Stimulated activated CD4-positive, alpha-beta T cell treated with anti-CD3 and anti-CD28 coated beads, Interleukin-4, amount 100 ng/mL, for 24 hours (primary cell): ENCODE measurements at regions not wholly inside any gene's neighbourhood (a gene's known extent, or its start where the extent isn't known, plus 50 kb on each side); places are given as distances from the start of the nearest gene placed in this dataset.
"Not testable (repeated sequence)": the region's sequence is repeated elsewhere in the genome, so short reads cannot be mapped to it uniquely, and the experiment has no call there.

Source experiments
- DNase-seq: peaks from one replicate; pipeline ENCODE4 v3.0.0-alpha.2; 2020

DNA sequence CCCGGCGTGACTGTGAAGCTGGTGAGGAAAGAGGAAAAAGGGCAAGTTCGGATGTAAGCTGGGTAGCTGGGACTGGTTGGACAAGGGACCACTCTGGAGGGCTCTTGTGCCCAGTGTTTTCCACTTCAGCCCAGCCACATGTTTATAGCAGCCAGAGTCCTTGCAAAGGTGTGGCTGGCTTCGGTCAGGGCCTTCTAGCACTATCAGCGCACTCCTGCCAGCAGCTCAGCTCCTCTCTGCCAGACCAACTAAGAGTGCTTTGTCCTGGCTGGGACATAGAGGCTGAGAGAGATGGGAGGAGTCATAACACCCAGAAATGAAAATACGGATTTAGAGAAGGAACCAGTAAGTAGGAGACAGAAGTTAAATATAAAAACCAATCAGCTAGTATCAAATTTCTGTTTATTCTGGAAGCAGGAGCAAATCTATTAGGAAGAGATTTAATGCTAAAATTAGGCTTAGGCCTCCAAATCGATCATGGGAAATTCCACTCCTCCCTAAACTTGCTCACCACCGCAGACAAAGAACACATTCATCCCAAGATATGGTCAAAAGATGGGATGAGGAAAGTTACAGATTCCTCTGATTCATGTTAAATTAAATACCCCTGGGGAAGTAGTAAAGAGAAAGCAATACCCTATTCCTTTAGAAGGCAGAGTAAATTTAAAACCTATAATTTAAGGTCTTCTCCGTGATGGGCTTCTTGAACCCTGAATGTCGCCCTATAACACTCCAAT, 135.0 kb downstream of the RALA start:
- no peak for DNase-seq

GRCh38 chr7:39761449-39761848, 138.1 kb downstream of the RALA start:
- no peak for DNase-seq

DNA sequence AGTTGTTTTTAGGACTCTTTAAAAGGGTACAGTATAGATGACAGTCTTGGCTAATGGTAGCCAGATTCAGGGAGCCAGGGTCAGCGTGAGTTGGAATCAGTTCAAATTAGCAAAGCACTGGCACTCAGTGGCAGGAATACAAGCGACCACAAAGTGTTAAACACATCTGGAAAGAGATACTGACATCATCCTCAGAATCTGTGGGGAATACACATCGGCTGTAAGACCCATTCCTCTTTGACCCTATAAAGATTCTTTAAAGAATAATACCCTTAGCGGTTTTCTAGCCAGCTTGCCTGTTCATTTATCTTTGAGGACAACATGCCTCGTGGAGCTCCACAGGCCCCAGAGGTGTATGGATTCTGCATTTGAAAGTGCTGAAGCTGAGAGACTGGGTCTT, 139.1 kb downstream of the RALA start:
- not testable (repeated sequence) for DNase-seq

- DNase-seq, result not testable (repeated sequence)
These were observed 139.5 kb downstream of the RALA start for GRCh38 chr7:39762881-39763280.

DNA sequence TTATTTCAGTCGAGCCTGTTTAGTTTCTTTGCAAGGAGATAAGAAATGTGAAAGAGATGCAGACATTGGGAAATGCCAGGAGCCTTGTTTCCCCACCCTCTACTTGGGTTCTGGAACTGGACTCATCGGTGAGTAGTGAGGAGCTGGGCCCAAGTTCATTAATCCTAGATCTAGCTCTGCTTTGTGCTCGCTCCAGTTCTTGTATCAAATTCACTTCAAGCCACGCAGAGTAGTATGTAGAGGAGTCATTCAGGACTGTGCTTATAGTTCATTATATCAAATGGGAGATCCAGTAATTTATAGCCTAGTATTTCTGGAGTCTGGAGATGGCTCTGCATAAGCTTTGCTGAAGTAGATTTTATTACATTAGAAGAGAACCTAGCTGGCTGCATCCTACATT, 142.5 kb downstream of the RALA start:
- not testable (repeated sequence) for DNase-seq

GRCh38 chr7:39768439-39768838, 145.1 kb downstream of the RALA start:
- not testable (repeated sequence) for DNase-seq

DNA sequence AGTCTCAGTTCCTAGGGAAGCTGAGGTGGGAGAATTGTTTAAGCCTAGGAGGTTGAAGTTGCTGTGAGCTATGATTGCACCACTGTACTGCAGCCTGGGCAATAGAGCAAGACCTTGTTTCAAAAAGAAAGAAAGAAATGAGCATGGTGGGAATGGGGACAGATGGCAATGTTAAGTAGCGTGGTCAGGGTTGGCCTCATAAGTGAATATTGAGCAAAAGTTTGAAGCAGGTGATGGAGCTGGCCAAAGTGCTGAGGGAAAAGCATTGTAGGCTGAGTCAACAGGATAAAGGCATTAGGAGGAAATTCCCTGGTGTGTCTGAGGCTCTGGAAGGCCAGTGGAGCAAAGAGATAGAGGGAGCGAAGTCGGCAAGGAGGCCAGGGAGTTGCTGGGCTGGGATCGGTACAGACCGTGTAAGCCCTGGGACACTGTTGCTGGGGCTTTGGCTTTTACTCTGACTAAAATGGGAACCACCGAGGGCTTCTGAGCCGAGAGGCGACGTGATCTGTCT, 151.0 kb downstream of the RALA start:
- DNase-seq, result not testable (repeated sequence)

- not testable (repeated sequence) for DNase-seq
These were observed 158.2 kb downstream of the RALA start for GRCh38 chr7:39781557-39781956.

- DNase-seq, result not testable (repeated sequence)
These were observed 163.1 kb downstream of the RALA start for GRCh38 chr7:39786440-39786839.

DNA sequence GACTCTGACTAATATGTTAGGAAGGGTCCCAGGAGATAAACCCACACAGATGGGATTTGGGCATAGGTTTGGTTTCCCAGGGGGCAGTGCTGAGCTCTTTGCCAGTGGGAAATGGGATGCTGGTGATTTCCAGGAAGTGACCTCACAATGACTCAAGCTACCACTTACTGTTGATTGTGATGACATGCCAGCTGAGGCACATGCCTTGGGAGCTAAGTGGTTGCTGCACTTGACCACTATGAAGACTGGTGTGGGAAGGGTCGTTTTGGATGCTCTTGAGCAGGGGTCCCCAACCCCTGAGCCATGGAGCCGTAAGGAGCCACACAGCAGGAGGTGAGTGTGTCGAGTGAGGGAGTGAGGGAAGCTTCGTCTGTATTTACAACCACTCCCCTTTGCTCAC, 159.0 kb upstream of the CDK13 start:
- DNase-seq, result not testable (repeated sequence)

DNA sequence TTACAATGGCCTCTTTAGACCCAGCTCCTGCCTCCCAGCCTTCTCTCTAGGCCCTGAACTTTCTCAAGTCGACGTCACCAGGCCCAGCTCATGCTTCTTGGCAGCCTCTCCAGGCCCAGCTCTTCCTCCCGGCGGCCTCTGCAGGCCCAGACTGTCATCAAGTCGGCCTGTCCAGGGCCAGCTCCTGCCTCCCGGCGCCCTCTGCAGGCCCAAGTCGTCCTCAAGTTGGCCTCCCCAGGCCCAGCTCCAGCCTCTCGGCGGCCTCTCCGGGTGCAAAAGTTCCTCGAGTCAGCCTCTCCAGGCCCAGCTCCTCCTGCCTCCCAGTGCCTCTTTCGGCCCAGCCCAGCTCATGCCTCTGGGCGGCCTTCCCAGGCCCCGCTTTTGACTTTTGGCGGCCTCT, 158.1 kb upstream of the CDK13 start:
- not testable (repeated sequence) for DNase-seq

DNA sequence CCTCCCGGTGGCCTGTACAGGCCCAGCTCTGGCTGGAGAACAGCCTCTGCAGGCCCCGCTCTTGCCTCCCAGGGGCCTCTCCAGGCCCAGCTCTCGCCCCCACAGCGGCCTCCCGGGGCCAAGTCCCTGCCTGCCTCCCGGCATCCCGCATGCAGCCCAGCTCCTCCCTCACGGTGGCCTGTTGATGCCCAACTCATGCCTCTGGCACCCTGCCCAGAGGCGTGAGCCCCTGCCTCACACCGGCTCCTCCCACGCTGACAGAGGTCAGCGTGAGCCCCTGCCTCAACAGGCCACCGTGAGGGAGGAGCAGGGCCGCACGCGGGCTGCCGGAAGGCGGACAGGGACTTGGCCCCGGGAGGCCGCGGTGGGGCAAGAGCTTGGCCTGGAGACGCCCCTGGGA, 157.0 kb upstream of the CDK13 start:
- not testable (repeated sequence) for DNase-seq

- not testable (repeated sequence) for DNase-seq
These were observed 156.2 kb upstream of the CDK13 start for GRCh38 chr7:39793851-39794250.

- not testable (repeated sequence) for DNase-seq
These were observed 153.1 kb upstream of the CDK13 start for GRCh38 chr7:39796947-39797346.

DNA sequence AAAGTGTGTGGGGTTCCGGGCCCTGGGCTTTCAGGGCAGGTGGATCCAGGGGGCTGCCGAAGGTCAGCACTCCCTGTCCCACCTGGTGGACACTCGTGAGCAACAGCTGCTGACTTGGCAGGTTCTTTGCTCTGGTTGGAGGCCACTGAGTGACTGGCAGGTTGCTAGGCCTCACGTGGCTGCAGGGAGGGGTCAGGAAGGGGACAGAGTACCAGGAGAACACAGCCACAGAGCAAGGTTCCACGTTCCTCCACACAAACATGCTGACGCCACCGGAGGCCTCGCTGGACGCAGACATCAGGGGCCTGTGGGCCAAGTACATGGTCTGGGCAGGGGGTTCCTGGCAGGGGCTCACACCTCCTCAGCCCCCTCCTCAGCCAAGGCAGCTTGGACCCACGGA, 152.0 kb upstream of the CDK13 start:
- DNase-seq, result not testable (repeated sequence)

- no peak for DNase-seq
These were observed 141.1 kb upstream of the CDK13 start for GRCh38 chr7:39808796-39809481.

GRCh38 chr7:39810204-39810642, 139.8 kb upstream of the CDK13 start:
- no peak for DNase-seq

- no peak for DNase-seq
These were observed 139.3 kb upstream of the CDK13 start for GRCh38 chr7:39810710-39811109.

GRCh38 chr7:39811161-39811614, 138.9 kb upstream of the CDK13 start:
- DNase-seq, result no peak

DNA sequence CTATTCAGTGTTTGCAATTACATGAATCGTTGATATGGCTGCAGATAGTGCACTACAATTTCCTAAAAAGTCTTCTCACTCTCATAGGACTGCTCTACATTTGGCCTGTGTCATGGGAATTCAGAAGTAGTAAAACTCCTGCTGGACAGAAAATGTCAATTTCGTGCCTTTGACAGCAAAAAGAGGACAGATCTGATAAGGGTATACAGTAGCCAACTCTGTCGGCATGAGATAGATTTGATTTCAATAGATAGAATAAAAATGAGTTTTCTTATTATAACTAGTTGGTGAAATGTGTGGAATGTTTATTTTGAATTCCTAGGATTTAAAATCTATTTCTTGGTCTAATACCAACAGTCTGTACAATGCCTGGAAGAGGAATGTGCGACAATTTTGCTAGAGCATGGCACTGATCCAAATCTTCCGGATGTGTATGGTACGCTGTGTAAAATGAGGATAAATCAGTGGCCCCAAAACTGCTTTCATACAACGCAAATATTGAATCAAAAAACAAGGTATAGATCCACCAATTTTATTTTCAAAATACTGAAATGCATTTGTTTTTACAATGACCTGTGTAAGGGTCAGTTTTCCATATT, 133.5 kb upstream of the CDK13 start:
- DNase-seq, result no peak

GRCh38 chr7:39819514-39819913, 130.5 kb upstream of the CDK13 start:
- no peak for DNase-seq

DNA sequence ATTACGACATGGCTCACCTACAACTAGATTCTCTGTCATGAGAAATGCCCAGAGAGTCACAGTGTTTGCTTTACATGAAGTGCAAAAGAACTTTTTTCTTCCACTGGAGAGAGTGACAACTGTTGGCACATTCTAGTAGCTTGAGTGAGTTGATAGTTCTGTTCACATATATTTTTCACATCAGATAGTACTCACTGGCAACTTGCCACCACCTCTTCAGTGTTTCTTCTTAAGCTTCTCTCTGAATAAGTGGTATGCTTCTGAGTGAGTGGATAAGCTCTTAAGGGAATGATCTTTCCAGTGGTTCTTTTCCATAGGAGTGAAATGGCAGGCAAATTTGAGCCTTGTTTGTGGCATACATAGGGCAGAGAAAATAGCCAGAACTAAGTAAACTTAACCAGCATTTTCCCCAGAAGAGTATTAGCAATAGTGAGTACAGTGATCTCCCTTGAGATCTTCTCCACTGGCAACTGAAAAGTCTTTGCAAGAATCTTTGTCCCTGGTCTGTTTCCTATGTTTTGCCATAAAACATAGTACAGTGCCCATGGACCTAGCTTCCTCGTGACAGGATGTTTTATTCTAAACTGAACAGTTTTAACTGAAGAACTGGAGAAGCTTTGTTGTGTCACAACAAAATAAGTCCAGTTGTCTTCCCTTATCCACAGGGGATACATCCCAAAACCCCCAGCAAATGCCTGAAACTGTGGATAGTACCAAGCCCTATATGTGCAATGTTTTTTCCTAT, 125.4 kb upstream of the CDK13 start:
- DNase-seq, result no peak
